ENCODE measurements at regions not wholly inside any gene's neighbourhood (a gene's known extent, or its start where the extent isn't known, plus 50 kb on each side); places are given as distances from the start of the nearest gene placed in this dataset.

- TF ChIP-seq, protein P1, sequence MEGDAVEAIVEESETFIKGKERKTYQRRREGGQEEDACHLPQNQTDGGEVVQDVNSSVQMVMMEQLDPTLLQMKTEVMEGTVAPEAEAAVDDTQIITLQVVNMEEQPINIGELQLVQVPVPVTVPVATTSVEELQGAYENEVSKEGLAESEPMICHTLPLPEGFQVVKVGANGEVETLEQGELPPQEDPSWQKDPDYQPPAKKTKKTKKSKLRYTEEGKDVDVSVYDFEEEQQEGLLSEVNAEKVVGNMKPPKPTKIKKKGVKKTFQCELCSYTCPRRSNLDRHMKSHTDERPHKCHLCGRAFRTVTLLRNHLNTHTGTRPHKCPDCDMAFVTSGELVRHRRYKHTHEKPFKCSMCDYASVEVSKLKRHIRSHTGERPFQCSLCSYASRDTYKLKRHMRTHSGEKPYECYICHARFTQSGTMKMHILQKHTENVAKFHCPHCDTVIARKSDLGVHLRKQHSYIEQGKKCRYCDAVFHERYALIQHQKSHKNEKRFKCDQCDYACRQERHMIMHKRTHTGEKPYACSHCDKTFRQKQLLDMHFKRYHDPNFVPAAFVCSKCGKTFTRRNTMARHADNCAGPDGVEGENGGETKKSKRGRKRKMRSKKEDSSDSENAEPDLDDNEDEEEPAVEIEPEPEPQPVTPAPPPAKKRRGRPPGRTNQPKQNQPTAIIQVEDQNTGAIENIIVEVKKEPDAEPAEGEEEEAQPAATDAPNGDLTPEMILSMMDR (IDR thresholded peaks at IDR 0.05): no peak
- no peak for TF ChIP-seq POLR2A (IDR thresholded peaks at IDR 0.05)
Measured at GRCh38 chr9:90127923-90128322, 514.7 kb downstream of the DIRAS2 start.
